Thyroid gland (tissue), 4 donors: ENCODE measurements at regions not wholly inside any gene's neighbourhood (a gene's known extent, or its start where the extent isn't known, plus 50 kb on each side); places are given as distances from the start of the nearest gene placed in this dataset.

Experiments
- CTCF ChIP-seq, 6 experiments: fragments of 200-600 bp in 3 of 6; fragments of 450-650 bp in 3 of 6; sonication (generic) in 3 of 6; IDR thresholded peaks; one replicate each; pipeline ENCODE4 v1.5.1; 2016 to 2019; ENCODE audit warnings: antibody characterized with exemption in 6 of 6, mild to moderate bottlenecking in 2 of 6, inconsistent platforms in 1 of 6, moderate library complexity in 1 of 6
- POLR2A ChIP-seq, 2 donors: fragments of 450-650 bp; IDR thresholded peaks; one replicate each; pipeline ENCODE4 v1.6.1; 2017; ENCODE audit warnings: antibody characterized with exemption in 2 of 2, mild to moderate bottlenecking in 2 of 2, moderate library complexity in 1 of 2

GRCh38 chr5:153050496-153051179, 439.8 kb upstream of the GRIA1 start:
- no peak for TF ChIP-seq CTCF (IDR thresholded peaks at IDR 0.05)
- no peak for TF ChIP-seq POLR2A (IDR thresholded peaks at IDR 0.05)
